ENCODE measurements at regions not wholly inside any gene's neighbourhood (a gene's known extent, or its start where the extent isn't known, plus 50 kb on each side); places are given as distances from the start of the nearest gene placed in this dataset.

- WGBS, 2 donors (ENCODE audit: low coverage in 1 of 2): 61 to 70% methylated on average over 3 to 6 of the region's 14 CpGs
- Histone ChIP-seq H3K27me3 (peaks cover 15% of the 10 kb centered on the region), H3K4me3 (no peak overlapping the region), H3K9me3 (peaks cover 0 to 9% (median 0%) of the 10 kb centered on the region in 3 donors), H3K27ac (no peak overlapping the region), H3K4me1 (no peaks in the 10 kb centered on the region), H3K36me3 (no peaks in the 10 kb centered on the region)
- no peak for TF ChIP-seq EP300 (IDR thresholded peaks at IDR 0.05)
- TF ChIP-seq, protein P1, sequence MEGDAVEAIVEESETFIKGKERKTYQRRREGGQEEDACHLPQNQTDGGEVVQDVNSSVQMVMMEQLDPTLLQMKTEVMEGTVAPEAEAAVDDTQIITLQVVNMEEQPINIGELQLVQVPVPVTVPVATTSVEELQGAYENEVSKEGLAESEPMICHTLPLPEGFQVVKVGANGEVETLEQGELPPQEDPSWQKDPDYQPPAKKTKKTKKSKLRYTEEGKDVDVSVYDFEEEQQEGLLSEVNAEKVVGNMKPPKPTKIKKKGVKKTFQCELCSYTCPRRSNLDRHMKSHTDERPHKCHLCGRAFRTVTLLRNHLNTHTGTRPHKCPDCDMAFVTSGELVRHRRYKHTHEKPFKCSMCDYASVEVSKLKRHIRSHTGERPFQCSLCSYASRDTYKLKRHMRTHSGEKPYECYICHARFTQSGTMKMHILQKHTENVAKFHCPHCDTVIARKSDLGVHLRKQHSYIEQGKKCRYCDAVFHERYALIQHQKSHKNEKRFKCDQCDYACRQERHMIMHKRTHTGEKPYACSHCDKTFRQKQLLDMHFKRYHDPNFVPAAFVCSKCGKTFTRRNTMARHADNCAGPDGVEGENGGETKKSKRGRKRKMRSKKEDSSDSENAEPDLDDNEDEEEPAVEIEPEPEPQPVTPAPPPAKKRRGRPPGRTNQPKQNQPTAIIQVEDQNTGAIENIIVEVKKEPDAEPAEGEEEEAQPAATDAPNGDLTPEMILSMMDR (IDR thresholded peaks at IDR 0.05): no peak
- no peak for TF ChIP-seq POLR2AphosphoS5 (IDR thresholded peaks at IDR 0.05)
- no peak for TF ChIP-seq POLR2A (IDR thresholded peaks at IDR 0.05)
- ATAC-seq: no peak
Measured at GRCh38 chr1:38283696-38284470, 237.3 kb upstream of the POU3F1 start.

- Histone ChIP-seq H3K27me3 (peaks cover 17% of the 10 kb centered on the region), H3K4me3 (no peak overlapping the region), H3K27ac (no peak overlapping the region), H3K9me3 (peaks cover 0 to 20% (median 0%) of the 10 kb centered on the region in 3 donors), H3K4me1 (no peaks in the 10 kb centered on the region), H3K36me3 (no peaks in the 10 kb centered on the region)
- no peak for ATAC-seq
- TF ChIP-seq EP300 (IDR thresholded peaks at IDR 0.05) (no peak), POLR2AphosphoS5 (IDR thresholded peaks at IDR 0.05) (no peak), POLR2A (IDR thresholded peaks at IDR 0.05) (no peak)
- TF ChIP-seq, protein P1 (IDR thresholded peaks at IDR 0.05): no peak
Measured at GRCh38 chr1:38279148-38279547, 232.6 kb upstream of the POU3F1 start.

DNA sequence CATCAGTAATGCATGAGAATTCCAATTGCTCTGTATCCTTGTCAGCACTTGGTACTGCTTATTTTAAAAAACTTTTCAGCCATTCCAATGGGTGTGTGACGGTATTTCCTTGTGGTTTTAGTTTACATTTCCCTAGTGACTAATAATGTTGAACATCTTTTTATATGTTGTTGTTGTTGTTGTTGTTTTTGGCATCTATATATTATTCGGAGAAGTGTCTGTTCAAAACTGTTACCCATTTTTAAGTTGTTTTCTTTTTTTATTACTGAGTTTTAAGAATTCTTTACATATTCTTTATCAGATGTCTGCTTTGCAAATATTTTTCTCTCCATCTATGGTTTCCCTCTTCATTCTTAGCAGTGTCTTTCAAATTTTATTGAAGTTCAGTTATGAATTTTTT is 231.1 kb upstream of the POU3F1 start:
- Histone ChIP-seq H3K9me3 (peaks cover 0 to 20% (median 0%) of the 10 kb centered on the region in 3 donors), H3K4me1 (no peaks in the 10 kb centered on the region), H3K27me3 (peaks cover 28% of the 10 kb centered on the region), H3K36me3 (no peaks in the 10 kb centered on the region), H3K27ac (no peak overlapping the region), H3K4me3 (no peak overlapping the region)
- 94 to 95% methylated on average over 2 of the region's 2 CpGs for WGBS, 2 donors (ENCODE audit: low coverage in 1 of 2)
- ATAC-seq: no peak
- TF ChIP-seq EP300 (IDR thresholded peaks at IDR 0.05) (no peak), POLR2AphosphoS5 (IDR thresholded peaks at IDR 0.05) (no peak), POLR2A (IDR thresholded peaks at IDR 0.05) (no peak)
- TF ChIP-seq, protein P1 (IDR thresholded peaks at IDR 0.05): no peak

GRCh38 chr1:38275960-38276359 is 229.4 kb upstream of the POU3F1 start:
- Histone ChIP-seq H3K27me3 (peaks cover 34% of the 10 kb centered on the region), H3K36me3 (no peaks in the 10 kb centered on the region), H3K9me3 (peaks cover 0 to 20% (median 0%) of the 10 kb centered on the region in 3 donors), H3K4me3 (no peak overlapping the region), H3K27ac (no peak overlapping the region), H3K4me1 (no peaks in the 10 kb centered on the region)
- TF ChIP-seq POLR2A (IDR thresholded peaks at IDR 0.05) (no peak), POLR2AphosphoS5 (IDR thresholded peaks at IDR 0.05) (no peak), EP300 (IDR thresholded peaks at IDR 0.05) (no peak)
- TF ChIP-seq, protein P1 (IDR thresholded peaks at IDR 0.05): no peak
- ATAC-seq: no peak
- WGBS, 2 donors (ENCODE audit: low coverage in 1 of 2): 59 to 70% methylated on average over 2 to 3 of the region's 3 CpGs

- no peak for TF ChIP-seq EP300 (IDR thresholded peaks at IDR 0.05)
- H3K4me3 ChIP-seq: no peak overlapping the region
- peaks cover 41% of the 10 kb centered on the region for H3K27me3 ChIP-seq
- no peaks in the 10 kb centered on the region for H3K36me3 ChIP-seq
- no peak for ATAC-seq
- H3K27ac ChIP-seq: no peak overlapping the region
- no peaks in the 10 kb centered on the region for H3K4me1 ChIP-seq
- H3K9me3 ChIP-seq: peaks cover 0 to 20% (median 0%) of the 10 kb centered on the region in 3 donors
- 17% methylated on average over 3 of the region's 4 CpGs; no CpG with 5 or more reads in 1 of the 2 donors for WGBS, 2 donors (ENCODE audit: low coverage in 1 of 2)
Measured at GRCh38 chr1:38274974-38275373, 228.4 kb upstream of the POU3F1 start.
